Loucy (cell line): ENCODE measurements at regions not wholly inside any gene's neighbourhood (a gene's known extent, or its start where the extent isn't known, plus 50 kb on each side); places are given as distances from the start of the nearest gene placed in this dataset.

ENCODE experiments used
- CTCF ChIP-seq: fragments of 200-600 bp; sonication (generic); conservative IDR thresholded peaks from 2 replicates; pipeline ENCODE4 v1.5.1; 2014; ENCODE audit warnings: mild to moderate bottlenecking, antibody characterized with exemption, low read length
- EZH2phosphoT487 ChIP-seq: fragments of 200-600 bp; IDR thresholded peaks from 2 replicates; pipeline ENCODE4 v1.6.1; 2018; ENCODE audit warnings: antibody characterized with exemption, mild to moderate bottlenecking, moderate library complexity, borderline replicate concordance

GRCh38 chr3:118772036-118772435 is 262.6 kb downstream of the IGSF11 start:
- TF ChIP-seq CTCF (no peak), EZH2phosphoT487 (no peak)
